SK-N-SH treated with all-trans-retinoic acid at 6 μM for 48 hours (cell line): ENCODE measurements at regions not wholly inside any gene's neighbourhood (a gene's known extent, or its start where the extent isn't known, plus 50 kb on each side); places are given as distances from the start of the nearest gene placed in this dataset.

Experiments
- ARNTL ChIP-seq: fragments of 450-650 bp; formaldehyde crosslinking; IDR thresholded peaks from 2 replicates; pipeline ENCODE4 v1.5.0; 2020; ENCODE audit warnings: low read depth, mild to moderate bottlenecking, moderate library complexity, borderline replicate concordance
- OSR1 ChIP-seq: fragments of 250-450 bp; sonication (Bioruptor Pico); IDR thresholded peaks from 2 replicates; pipeline ENCODE4 v1.8.0; 2022; ENCODE audit warnings: moderate library complexity, mild to moderate bottlenecking, inconsistent platforms
- SNAI2 ChIP-seq: fragments of 250-450 bp; sonication (Bioruptor Pico); IDR thresholded peaks from 2 replicates; pipeline ENCODE4 v1.5.0; 2020; ENCODE audit warnings: mild to moderate bottlenecking, moderate library complexity
- TOX ChIP-seq: fragments of 250-450 bp; sonication (Bioruptor Pico); IDR thresholded peaks from 2 replicates; pipeline ENCODE4 v1.8.0; 2021; ENCODE audit warnings: mild to moderate bottlenecking, moderate library complexity, borderline replicate concordance
- ZFP3 ChIP-seq: fragments of 250-450 bp; sonication (Bioruptor Pico); IDR thresholded peaks from 2 replicates; pipeline ENCODE4 v1.5.0; 2020; ENCODE audit warnings: mild to moderate bottlenecking, moderate library complexity
- ZNF8 ChIP-seq: fragments of 450-650 bp; formaldehyde crosslinking; IDR thresholded peaks from 2 replicates; pipeline ENCODE4 v1.5.0; 2020; ENCODE audit warnings: mild to moderate bottlenecking, moderate library complexity
- TF ChIP-seq, protein P1 (sequence below): fragments of 250-450 bp; sonication (Bioruptor Pico); IDR thresholded peaks from 2 replicates; pipeline ENCODE4 v1.8.0; 2020; ENCODE audit warnings: mild to moderate bottlenecking, moderate library complexity, borderline replicate concordance
- TF ChIP-seq, protein P2 (sequence below): fragments of 250-450 bp; sonication (Bioruptor Pico); IDR thresholded peaks from 2 replicates; pipeline ENCODE4 v1.5.1; 2021; ENCODE audit warnings: mild to moderate bottlenecking, moderate library complexity
- TF ChIP-seq, protein P3 (sequence below): fragments of 250-450 bp; sonication (Bioruptor Pico); IDR thresholded peaks from 2 replicates; pipeline ENCODE4 v1.8.0; 2021; ENCODE audit warnings: low read depth, mild to moderate bottlenecking, moderate library complexity, borderline replicate concordance

DNA sequence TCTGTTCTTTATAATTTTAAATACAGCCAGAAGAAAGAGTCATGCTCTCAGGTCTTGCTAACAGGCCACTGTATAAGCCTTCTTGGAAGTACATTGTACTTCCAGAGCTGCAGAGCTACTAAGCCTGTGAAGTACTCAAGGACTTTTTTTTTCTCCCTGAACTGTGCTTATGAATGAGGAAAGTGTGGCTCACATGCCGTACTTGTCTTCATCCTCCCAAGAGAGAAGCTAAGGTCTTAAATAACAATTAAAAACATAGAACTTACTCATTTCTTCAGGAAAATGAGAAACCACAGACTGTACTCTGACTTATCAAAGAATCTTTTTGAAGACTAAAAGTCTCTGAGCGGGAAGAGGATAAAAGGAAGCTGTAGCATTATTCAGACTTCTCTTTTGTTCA lies 218.3 kb downstream of the HTR1B start:
- no peak for TF ChIP-seq ZFP3 (CRISPR knock-in tag)
- no peak for TF ChIP-seq SNAI2 (CRISPR knock-in tag)
- no peak for TF ChIP-seq ARNTL (CRISPR knock-in tag)
- TF ChIP-seq, protein P1, sequence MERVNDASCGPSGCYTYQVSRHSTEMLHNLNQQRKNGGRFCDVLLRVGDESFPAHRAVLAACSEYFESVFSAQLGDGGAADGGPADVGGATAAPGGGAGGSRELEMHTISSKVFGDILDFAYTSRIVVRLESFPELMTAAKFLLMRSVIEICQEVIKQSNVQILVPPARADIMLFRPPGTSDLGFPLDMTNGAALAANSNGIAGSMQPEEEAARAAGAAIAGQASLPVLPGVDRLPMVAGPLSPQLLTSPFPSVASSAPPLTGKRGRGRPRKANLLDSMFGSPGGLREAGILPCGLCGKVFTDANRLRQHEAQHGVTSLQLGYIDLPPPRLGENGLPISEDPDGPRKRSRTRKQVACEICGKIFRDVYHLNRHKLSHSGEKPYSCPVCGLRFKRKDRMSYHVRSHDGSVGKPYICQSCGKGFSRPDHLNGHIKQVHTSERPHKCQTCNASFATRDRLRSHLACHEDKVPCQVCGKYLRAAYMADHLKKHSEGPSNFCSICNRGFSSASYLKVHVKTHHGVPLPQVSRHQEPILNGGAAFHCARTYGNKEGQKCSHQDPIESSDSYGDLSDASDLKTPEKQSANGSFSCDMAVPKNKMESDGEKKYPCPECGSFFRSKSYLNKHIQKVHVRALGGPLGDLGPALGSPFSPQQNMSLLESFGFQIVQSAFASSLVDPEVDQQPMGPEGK (CRISPR knock-in tag): no peak
- no peak for TF ChIP-seq OSR1 (CRISPR knock-in tag)
- no peak for TF ChIP-seq TOX
- TF ChIP-seq, protein P2, sequence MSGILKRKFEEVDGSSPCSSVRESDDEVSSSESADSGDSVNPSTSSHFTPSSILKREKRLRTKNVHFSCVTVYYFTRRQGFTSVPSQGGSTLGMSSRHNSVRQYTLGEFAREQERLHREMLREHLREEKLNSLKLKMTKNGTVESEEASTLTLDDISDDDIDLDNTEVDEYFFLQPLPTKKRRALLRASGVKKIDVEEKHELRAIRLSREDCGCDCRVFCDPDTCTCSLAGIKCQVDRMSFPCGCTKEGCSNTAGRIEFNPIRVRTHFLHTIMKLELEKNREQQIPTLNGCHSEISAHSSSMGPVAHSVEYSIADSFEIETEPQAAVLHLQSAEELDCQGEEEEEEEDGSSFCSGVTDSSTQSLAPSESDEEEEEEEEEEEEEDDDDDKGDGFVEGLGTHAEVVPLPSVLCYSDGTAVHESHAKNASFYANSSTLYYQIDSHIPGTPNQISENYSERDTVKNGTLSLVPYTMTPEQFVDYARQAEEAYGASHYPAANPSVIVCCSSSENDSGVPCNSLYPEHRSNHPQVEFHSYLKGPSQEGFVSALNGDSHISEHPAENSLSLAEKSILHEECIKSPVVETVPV (CRISPR knock-in tag): no peak
- TF ChIP-seq ZNF8 (CRISPR knock-in tag): no peak
- TF ChIP-seq, protein P3, sequence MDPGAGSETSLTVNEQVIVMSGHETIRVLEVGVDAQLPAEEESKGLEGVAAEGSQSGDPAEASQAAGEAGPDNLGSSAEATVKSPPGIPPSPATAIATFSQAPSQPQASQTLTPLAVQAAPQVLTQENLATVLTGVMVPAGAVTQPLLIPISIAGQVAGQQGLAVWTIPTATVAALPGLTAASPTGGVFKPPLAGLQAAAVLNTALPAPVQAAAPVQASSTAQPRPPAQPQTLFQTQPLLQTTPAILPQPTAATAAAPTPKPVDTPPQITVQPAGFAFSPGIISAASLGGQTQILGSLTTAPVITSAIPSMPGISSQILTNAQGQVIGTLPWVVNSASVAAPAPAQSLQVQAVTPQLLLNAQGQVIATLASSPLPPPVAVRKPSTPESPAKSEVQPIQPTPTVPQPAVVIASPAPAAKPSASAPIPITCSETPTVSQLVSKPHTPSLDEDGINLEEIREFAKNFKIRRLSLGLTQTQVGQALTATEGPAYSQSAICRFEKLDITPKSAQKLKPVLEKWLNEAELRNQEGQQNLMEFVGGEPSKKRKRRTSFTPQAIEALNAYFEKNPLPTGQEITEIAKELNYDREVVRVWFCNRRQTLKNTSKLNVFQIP (CRISPR knock-in tag): no peak
